Pancreas (tissue), 10 donors: ENCODE measurements at regions not wholly inside any gene's neighbourhood (a gene's known extent, or its start where the extent isn't known, plus 50 kb on each side); places are given as distances from the start of the nearest gene placed in this dataset.
"Not testable (repeated sequence)": the region's sequence is repeated elsewhere in the genome, so short reads cannot be mapped to it uniquely, and the experiment has no call there.

Experiments used
- ATAC-seq, 4 donors: fragments of 200-7000 bp; cut with Tn5 transposase; one replicate each; pipeline versions ENCODE4 v1.8.0 to v1.9.1; 2020; ENCODE audit warnings: mild to moderate bottlenecking in 4 of 4, moderate library complexity in 4 of 4
- DNase-seq, 6 donors: peaks; one replicate each; pipeline ENCODE4 v3.0.0-alpha.2; 2020
- FAIRE-seq: peaks from 2 replicates; lab custom pipeline; 2012; peaks lifted over from hg19 to GRCh38; lab: Jason Lieb, UNC
- H3K27ac ChIP-seq, 4 donors: fragments of 200-600 bp; sonication (generic); 1 replicate in 3 of 4; 2 replicates in 1 of 4; pipeline versions ENCODE4 v1.5.0 to v1.8.0; 2020
- H3K27me3 ChIP-seq, 4 donors: fragments of 200-600 bp; one replicate each; pipeline ENCODE4 v1.8.0; 2021
- H3K36me3 ChIP-seq, 3 donors: fragments of 200-600 bp; sonication (generic) in 1 of 3; one replicate each; pipeline versions ENCODE4 v1.5.0 to v1.8.0; 2020 to 2021
- H3K4me1 ChIP-seq, 3 donors: fragments of 200-600 bp; one replicate each; pipeline ENCODE4 v1.8.0; 2021
- H3K4me3 ChIP-seq, 4 donors: fragments of 200-600 bp; sonication (generic) in 2 of 4; one replicate each; pipeline versions ENCODE4 v1.5.0 to v1.8.0; 2020 to 2021
- H3K9me3 ChIP-seq, 4 donors: fragments of 200-600 bp; one replicate each; pipeline ENCODE4 v1.8.0; 2021
- CTCF ChIP-seq, 4 donors: fragments of 200-600 bp; sonication (generic) in 3 of 4; IDR thresholded peaks; one replicate each; pipeline versions ENCODE4 v1.5.0 to v1.8.0; 2021; ENCODE audit warnings: antibody characterized with exemption in 4 of 4
- WGBS, 2 donors: extraction: QIAGEN DNeasy Blood & Tissue Kit; methylation state at CpG; one replicate each; pipeline ENCODE4 v1.1.7; 2013; 5-methylcytosine and 5-hydroxymethylcytosine counted together
- intact Hi-C, 3 donors: fragments of 100-400 bp; cut with DNase I; formaldehyde crosslinking; loops; one replicate each; pipeline versions ENCODE4 v1.11.1 to v1.14.2; 2022
- donor health status: healthy with polysubstance abuse.
- donor health status: DM: no; HTN: no; CAD: no; lungs with moderate emphysema.
- donor health status: DM: no; HTN: no; CAD: no.
- donor health status: control.
- donor health status: control.
- donor health status: Bipolar disorder and iron deficiency.
- donor health status: DM: yes; HTN: yes; CAD: no.
- donor health status: DM: no; HTN: no; CAD: no.
- donor health status: DM: no; HTN: no; CAD: no.
- donor health status: DM: yes; HTN: yes; CAD: no.

GRCh38 chr2:59167514-59167913, 926.4 kb upstream of the FANCL start:
- Histone ChIP-seq H3K4me1 (peaks cover 0 to 4% (median 0%) of the 10 kb centered on the region in 3 donors), H3K27ac (no peak overlapping the region), H3K36me3 (no peaks in the 10 kb centered on the region), H3K9me3 (no peaks in the 10 kb centered on the region), H3K27me3 (no peaks in the 10 kb centered on the region), H3K4me3 (no peak overlapping the region)
- no peak for DNase-seq
- no peak for FAIRE-seq
- TF ChIP-seq CTCF (IDR thresholded peaks at IDR 0.05) = no peak
- WGBS, 2 donors = 15 to 21% methylated on average over 2 of the region's 2 CpGs
- intact Hi-C loops = no loop called here
- ATAC-seq = peak; percentile 29 to 75 (median 38)

GRCh38 chr2:59157908-59158307, 916.8 kb upstream of the FANCL start:
- H3K9me3 ChIP-seq, intact Hi-C loops, DNase-seq, H3K4me1 ChIP-seq, H3K4me3 ChIP-seq, FAIRE-seq, H3K36me3 ChIP-seq, H3K27ac ChIP-seq, ATAC-seq, H3K27me3 ChIP-seq: not testable (repeated sequence)
- WGBS, 2 donors = 48 to 65% methylated on average over 1 of the region's 1 CpG

GRCh38 chr2:59151805-59152204, 910.7 kb upstream of the FANCL start:
- Histone ChIP-seq H3K4me3 (no peak overlapping the region), H3K27me3 (no peaks in the 10 kb centered on the region), H3K27ac (no peak overlapping the region), H3K9me3 (no peaks in the 10 kb centered on the region), H3K36me3 (no peaks in the 10 kb centered on the region), H3K4me1 (no peaks in the 10 kb centered on the region)
- intact Hi-C loops = no loop called here
- WGBS, 2 donors = 92 to 96% methylated on average over 3 of the region's 3 CpGs
- ATAC-seq = no peak
- no peak for FAIRE-seq
- no peak for TF ChIP-seq CTCF (IDR thresholded peaks at IDR 0.05)
- DNase-seq = no peak

- no peak for ATAC-seq
- Histone ChIP-seq H3K36me3 (no peaks in the 10 kb centered on the region), H3K27ac (no peak overlapping the region), H3K4me1 (no peaks in the 10 kb centered on the region), H3K4me3 (no peak overlapping the region), H3K9me3 (no peaks in the 10 kb centered on the region), H3K27me3 (no peaks in the 10 kb centered on the region)
- intact Hi-C loops = no loop called here
- FAIRE-seq = no peak
- no peak for DNase-seq
- WGBS, 2 donors = 64 to 72% methylated on average over 1 of the region's 1 CpG
- no peak for TF ChIP-seq CTCF (IDR thresholded peaks at IDR 0.05)
Measured at GRCh38 chr2:59150217-59150849, 909.2 kb upstream of the FANCL start.

GRCh38 chr2:59149271-59149670, 908.1 kb upstream of the FANCL start:
- intact Hi-C loops = no loop called here
- Histone ChIP-seq H3K9me3 (no peaks in the 10 kb centered on the region), H3K27ac (no peak overlapping the region), H3K4me3 (no peak overlapping the region), H3K27me3 (no peaks in the 10 kb centered on the region), H3K36me3 (no peaks in the 10 kb centered on the region), H3K4me1 (no peaks in the 10 kb centered on the region)
- no peak for FAIRE-seq
- ATAC-seq = no peak
- no peak for TF ChIP-seq CTCF (IDR thresholded peaks at IDR 0.05)
- DNase-seq = no peak
